CD1c-positive myeloid dendritic cell (primary cell): ENCODE measurements at regions not wholly inside any gene's neighbourhood (a gene's known extent, or its start where the extent isn't known, plus 50 kb on each side); places are given as distances from the start of the nearest gene placed in this dataset.

ENCODE experiments used
- DNase-seq: peaks from one replicate; pipeline ENCODE4 v3.0.0-alpha.2; 2016; ENCODE audit errors: extremely low spot score

DNA sequence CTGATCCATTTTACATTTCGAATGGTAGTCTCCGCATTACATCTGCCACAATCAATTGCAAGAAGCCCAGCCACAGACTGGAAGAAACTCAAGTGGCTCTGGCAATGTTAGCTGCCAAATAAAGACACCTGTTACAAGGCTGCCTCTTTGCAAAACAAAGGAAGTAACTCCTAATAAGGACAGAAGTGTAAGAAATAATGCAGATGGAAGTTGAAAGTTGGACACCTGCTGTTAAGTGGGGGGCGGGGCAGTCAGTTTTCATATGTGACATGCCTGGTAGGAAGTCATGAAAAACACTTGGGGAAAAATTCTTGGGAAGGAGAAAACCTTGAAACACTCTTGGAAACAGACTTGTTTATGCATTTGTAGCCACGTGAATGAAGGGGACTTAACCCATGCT, 54.1 kb upstream of the ATP2C1 start:
- DNase-seq, result no peak

DNA sequence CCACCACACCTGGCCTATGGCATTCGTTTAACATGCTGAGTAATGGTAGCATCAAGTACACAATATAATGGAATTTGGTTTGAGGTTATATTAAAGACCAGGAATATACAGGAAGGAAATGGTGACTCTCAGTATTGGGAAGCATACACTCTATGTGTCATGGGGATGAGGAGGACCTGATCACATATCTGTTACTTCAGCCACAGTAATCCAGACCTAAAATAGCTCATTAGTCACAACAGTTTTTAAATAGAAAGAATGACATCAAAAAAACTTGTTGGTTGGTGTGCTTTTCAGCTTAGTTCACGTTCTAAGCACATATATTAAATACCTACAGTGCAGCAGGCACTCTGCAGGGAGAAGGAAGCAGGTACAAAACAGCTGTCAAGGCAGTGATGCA, 52.5 kb upstream of the ATP2C1 start:
- no peak for DNase-seq

DNA sequence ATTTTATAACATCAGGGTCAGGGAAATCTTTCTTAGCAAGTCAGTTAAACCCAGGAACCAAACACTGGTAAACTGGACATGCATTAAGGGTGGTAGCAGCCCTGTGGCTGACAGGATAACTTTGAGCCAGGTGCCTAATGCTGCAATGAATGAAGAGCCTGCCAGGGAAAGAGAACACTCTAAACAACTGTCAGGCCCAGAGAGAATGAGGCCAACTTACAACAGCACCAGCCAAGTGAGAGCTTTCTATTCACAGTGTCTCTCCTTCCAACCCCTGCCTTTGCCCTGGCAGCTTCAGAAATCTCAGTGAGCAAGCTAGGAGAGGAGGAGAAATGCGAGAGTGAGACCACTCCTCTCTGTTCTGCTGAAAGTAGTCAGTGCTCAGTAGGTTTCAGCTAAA, 50.4 kb upstream of the ATP2C1 start:
- DNase-seq, result no peak
